ENCODE measurements at regions not wholly inside any gene's neighbourhood (a gene's known extent, or its start where the extent isn't known, plus 50 kb on each side); places are given as distances from the start of the nearest gene placed in this dataset.

DNA sequence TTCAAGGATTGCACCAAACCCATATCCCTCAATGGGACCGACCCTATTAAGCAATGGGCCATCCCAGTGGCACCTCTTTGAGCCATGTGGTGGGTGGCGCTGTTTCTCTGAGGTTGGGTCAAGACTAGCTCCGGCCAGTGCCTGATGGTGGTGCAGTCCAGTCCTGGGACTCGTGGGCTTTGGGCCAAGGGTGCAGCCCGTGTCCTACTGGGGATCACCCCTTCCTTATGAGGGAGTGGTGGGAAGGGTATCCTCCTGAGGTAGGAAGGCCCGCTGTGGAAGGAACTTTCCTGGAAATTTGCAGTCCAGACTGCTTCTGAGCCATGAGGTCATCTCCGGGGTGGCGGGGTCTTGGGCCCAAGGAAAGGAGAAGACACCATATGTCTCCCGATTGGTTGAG is 231.6 kb downstream of the SNRPN start:
- no peak overlapping the region for H3K9ac ChIP-seq (ENCODE audit: low read depth, low read length, poor library complexity, severe bottlenecking)
- no peaks in the 10 kb centered on the region for H4K20me1 ChIP-seq (ENCODE audit: insufficient read depth, low read length, poor library complexity, severe bottlenecking)
- no peaks in the 10 kb centered on the region for H3K79me2 ChIP-seq (ENCODE audit: insufficient read depth, low read length)
- no peaks in the 10 kb centered on the region for H3K36me3 ChIP-seq (ENCODE audit: insufficient read depth, low read length)
- no peaks in the 10 kb centered on the region for H3K9me2 ChIP-seq (replicated peaks; ENCODE audit: low read depth, low read length)
- H3K4me2 ChIP-seq (ENCODE audit: low read depth, low read length, poor library complexity, severe bottlenecking): no peak overlapping the region
- H3K4me3 ChIP-seq (ENCODE audit: low read length, poor library complexity, severe bottlenecking): no peak overlapping the region
- no peak for TF ChIP-seq EZH2phosphoT487 (IDR thresholded peaks at IDR 0.05; ENCODE audit: borderline replicate concordance)
- TF ChIP-seq, protein P1, sequence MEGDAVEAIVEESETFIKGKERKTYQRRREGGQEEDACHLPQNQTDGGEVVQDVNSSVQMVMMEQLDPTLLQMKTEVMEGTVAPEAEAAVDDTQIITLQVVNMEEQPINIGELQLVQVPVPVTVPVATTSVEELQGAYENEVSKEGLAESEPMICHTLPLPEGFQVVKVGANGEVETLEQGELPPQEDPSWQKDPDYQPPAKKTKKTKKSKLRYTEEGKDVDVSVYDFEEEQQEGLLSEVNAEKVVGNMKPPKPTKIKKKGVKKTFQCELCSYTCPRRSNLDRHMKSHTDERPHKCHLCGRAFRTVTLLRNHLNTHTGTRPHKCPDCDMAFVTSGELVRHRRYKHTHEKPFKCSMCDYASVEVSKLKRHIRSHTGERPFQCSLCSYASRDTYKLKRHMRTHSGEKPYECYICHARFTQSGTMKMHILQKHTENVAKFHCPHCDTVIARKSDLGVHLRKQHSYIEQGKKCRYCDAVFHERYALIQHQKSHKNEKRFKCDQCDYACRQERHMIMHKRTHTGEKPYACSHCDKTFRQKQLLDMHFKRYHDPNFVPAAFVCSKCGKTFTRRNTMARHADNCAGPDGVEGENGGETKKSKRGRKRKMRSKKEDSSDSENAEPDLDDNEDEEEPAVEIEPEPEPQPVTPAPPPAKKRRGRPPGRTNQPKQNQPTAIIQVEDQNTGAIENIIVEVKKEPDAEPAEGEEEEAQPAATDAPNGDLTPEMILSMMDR (conservative IDR thresholded peaks at IDR 0.05; ENCODE audit: low read length): no peak
- no peak overlapping the region for H2AFZ ChIP-seq (ENCODE audit: low read length)
- H3K27me3 ChIP-seq (ENCODE audit: insufficient read depth, low read length, poor library complexity, severe bottlenecking): no peaks in the 10 kb centered on the region
- peaks cover 27% of the 10 kb centered on the region; the same call in 1 of the 2 replicates for H3K9me3 ChIP-seq (ENCODE audit: insufficient read depth, low read depth, low read length)
- H3F3A ChIP-seq (ENCODE audit: low read depth): no peaks in the 10 kb centered on the region
- no peaks in the 10 kb centered on the region for H3K4me1 ChIP-seq (ENCODE audit: insufficient read depth, low read length, poor library complexity, severe bottlenecking)

DNA sequence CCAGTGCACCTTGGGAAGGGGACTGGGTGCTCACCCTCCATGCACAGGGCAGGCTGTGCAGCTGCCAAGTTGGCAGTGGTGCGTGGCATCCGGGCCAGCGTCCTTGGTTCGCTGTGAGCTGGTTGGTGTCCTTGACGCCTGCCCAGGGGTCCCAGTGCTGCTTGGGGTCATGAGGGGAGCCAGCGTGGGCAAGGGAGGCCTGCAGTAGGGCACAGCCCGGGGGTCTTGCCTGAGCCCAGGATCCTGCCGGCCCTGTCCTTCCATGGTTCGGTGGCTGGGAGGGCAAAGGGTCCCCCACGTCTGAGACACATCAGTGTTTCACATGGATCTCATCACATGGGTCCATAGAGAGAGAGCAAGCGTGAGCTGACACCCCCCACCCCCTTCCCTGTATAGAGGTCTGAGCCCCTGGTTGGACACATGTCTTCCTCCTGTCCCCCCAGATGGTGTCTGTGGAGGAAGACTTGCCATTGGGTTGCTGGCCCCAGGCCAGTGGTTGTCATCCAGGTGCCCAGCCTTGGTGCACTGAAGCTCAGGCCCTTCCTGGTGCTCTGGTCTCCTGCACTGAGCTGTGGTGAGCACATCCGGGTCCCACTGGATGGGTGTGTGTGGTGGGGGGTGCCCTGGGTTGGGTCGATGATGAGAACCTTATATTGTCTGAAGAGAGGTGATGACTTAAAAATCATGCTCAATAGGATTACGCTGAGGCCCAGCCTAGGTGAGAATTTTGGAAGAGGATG is 232.3 kb downstream of the SNRPN start:
- Histone ChIP-seq H3K9me2 (replicated peaks; ENCODE audit: low read depth, low read length) (no peaks in the 10 kb centered on the region), H3K9me3 (ENCODE audit: insufficient read depth, low read depth, low read length) (peaks cover 30% of the 10 kb centered on the region; the same call in 1 of the 2 replicates)

DNA sequence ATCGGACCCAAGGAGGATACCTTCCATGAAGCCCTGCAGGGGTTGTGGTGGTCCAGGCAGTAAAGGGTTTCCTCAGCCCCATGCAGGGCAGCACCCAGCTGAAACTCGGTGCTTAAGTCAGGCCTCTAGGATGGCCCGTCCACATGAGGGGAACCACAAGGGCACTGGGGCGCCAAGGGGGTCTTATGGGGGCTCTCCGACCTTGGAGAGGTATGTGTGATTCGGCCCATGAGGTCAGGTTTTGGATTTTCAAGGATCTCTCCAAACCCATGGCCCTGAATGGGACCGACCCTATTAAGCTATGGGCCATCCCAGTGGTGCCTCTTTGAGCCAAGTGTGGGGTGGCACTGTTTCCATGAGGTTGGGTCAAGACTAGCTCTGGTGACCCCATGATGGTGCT is 233.3 kb downstream of the SNRPN start:
- Histone ChIP-seq H3K9me3 (ENCODE audit: insufficient read depth, low read depth, low read length) (peaks cover 39% of the 10 kb centered on the region; the same call in 1 of the 2 replicates), H4K20me1 (ENCODE audit: insufficient read depth, low read length, poor library complexity, severe bottlenecking) (no peaks in the 10 kb centered on the region), H3K9ac (ENCODE audit: low read depth, low read length, poor library complexity, severe bottlenecking) (no peak overlapping the region), H3K9me2 (replicated peaks; ENCODE audit: low read depth, low read length) (no peaks in the 10 kb centered on the region), H3K4me1 (ENCODE audit: insufficient read depth, low read length, poor library complexity, severe bottlenecking) (no peaks in the 10 kb centered on the region), H3K36me3 (ENCODE audit: insufficient read depth, low read length) (no peaks in the 10 kb centered on the region), H3K79me2 (ENCODE audit: insufficient read depth, low read length) (no peaks in the 10 kb centered on the region), H3F3A (ENCODE audit: low read depth) (no peaks in the 10 kb centered on the region), H3K4me2 (ENCODE audit: low read depth, low read length, poor library complexity, severe bottlenecking) (no peak overlapping the region), H2AFZ (ENCODE audit: low read length) (no peak overlapping the region), H3K27me3 (ENCODE audit: insufficient read depth, low read length, poor library complexity, severe bottlenecking) (no peaks in the 10 kb centered on the region), H3K4me3 (ENCODE audit: low read length, poor library complexity, severe bottlenecking) (no peak overlapping the region)
- TF ChIP-seq EZH2phosphoT487 (IDR thresholded peaks at IDR 0.05; ENCODE audit: borderline replicate concordance): no peak
- TF ChIP-seq, protein P1 (conservative IDR thresholded peaks at IDR 0.05; ENCODE audit: low read length): no peak

More for the DNA sequence above, 232.3 kb downstream of the SNRPN start:
- no peaks in the 10 kb centered on the region for H3K4me1 ChIP-seq (ENCODE audit: insufficient read depth, low read length, poor library complexity, severe bottlenecking)
- H3K36me3 ChIP-seq (ENCODE audit: insufficient read depth, low read length): no peaks in the 10 kb centered on the region
- no peak overlapping the region for H2AFZ ChIP-seq (ENCODE audit: low read length)
- TF ChIP-seq, protein P1 (conservative IDR thresholded peaks at IDR 0.05; ENCODE audit: low read length): no peak
- TF ChIP-seq EZH2phosphoT487 (IDR thresholded peaks at IDR 0.05; ENCODE audit: borderline replicate concordance): no peak
- H3K4me2 ChIP-seq (ENCODE audit: low read depth, low read length, poor library complexity, severe bottlenecking): no peak overlapping the region
- no peaks in the 10 kb centered on the region for H3K27me3 ChIP-seq (ENCODE audit: insufficient read depth, low read length, poor library complexity, severe bottlenecking)
- no peaks in the 10 kb centered on the region for H3F3A ChIP-seq (ENCODE audit: low read depth)
- no peak overlapping the region for H3K9ac ChIP-seq (ENCODE audit: low read depth, low read length, poor library complexity, severe bottlenecking)
- H3K79me2 ChIP-seq (ENCODE audit: insufficient read depth, low read length): no peaks in the 10 kb centered on the region
- no peak overlapping the region for H3K4me3 ChIP-seq (ENCODE audit: low read length, poor library complexity, severe bottlenecking)
- H4K20me1 ChIP-seq (ENCODE audit: insufficient read depth, low read length, poor library complexity, severe bottlenecking): no peaks in the 10 kb centered on the region
